GOT3 (cell line): ENCODE measurements at regions not wholly inside any gene's neighbourhood (a gene's known extent, or its start where the extent isn't known, plus 50 kb on each side); places are given as distances from the start of the nearest gene placed in this dataset.

Experiments used
- DNase-seq: peaks from one replicate; lab custom pipeline; 2025; ENCODE audit warnings: mixed read lengths; lab: John Stamatoyannopoulos, UW

- DNase-seq, result no peak
Measured at GRCh38 chr20:58139849-58140786, 88.3 kb downstream of the ANKRD60 start.

GRCh38 chr20:58138395-58138794 lies 90.1 kb downstream of the ANKRD60 start:
- no peak for DNase-seq

GRCh38 chr20:58137651-58138265 lies 90.7 kb downstream of the ANKRD60 start:
- no peak for DNase-seq

- DNase-seq, result no peak
Measured at GRCh38 chr20:58137236-58137635, 91.2 kb downstream of the ANKRD60 start.

- DNase-seq, result no peak
Measured at GRCh38 chr20:58136149-58136484, 92.3 kb downstream of the ANKRD60 start.

GRCh38 chr20:58135441-58136148 lies 92.9 kb downstream of the ANKRD60 start:
- no peak for DNase-seq

GRCh38 chr20:58133020-58133808 lies 95.2 kb downstream of the ANKRD60 start:
- no peak for DNase-seq

GRCh38 chr20:58131551-58132142 lies 96.8 kb downstream of the ANKRD60 start:
- no peak for DNase-seq

GRCh38 chr20:58131151-58131550 lies 97.3 kb downstream of the ANKRD60 start:
- no peak for DNase-seq

GRCh38 chr20:58130581-58130980 lies 97.9 kb downstream of the ANKRD60 start:
- DNase-seq, result no peak

GRCh38 chr20:58130156-58130555 lies 98.3 kb downstream of the ANKRD60 start:
- DNase-seq, result no peak

GRCh38 chr20:58129721-58130151 lies 98.7 kb downstream of the ANKRD60 start:
- DNase-seq, result no peak

- no peak for DNase-seq
Measured at GRCh38 chr20:58128635-58129625, 99.5 kb downstream of the ANKRD60 start.

- no peak for DNase-seq
Measured at GRCh38 chr20:58127701-58128111, 100.7 kb downstream of the ANKRD60 start.

- no peak for DNase-seq
Measured at GRCh38 chr20:58125726-58126125, 102.7 kb downstream of the ANKRD60 start.

- DNase-seq, result no peak
Measured at GRCh38 chr20:58117944-58118343, 110.5 kb downstream of the ANKRD60 start.

- no peak for DNase-seq
Measured at GRCh38 chr20:58116505-58116904, 111.9 kb downstream of the ANKRD60 start.

- DNase-seq, result no peak
Measured at GRCh38 chr20:58113716-58114115, 114.7 kb downstream of the ANKRD60 start.

- DNase-seq, result no peak
Measured at GRCh38 chr20:58112017-58112781, 116.3 kb downstream of the ANKRD60 start.
